PC-9 (cell line): ENCODE measurements at regions not wholly inside any gene's neighbourhood (a gene's known extent, or its start where the extent isn't known, plus 50 kb on each side); places are given as distances from the start of the nearest gene placed in this dataset.

Source experiments
- CTCF ChIP-seq: fragments of 200-600 bp; sonication (generic); conservative IDR thresholded peaks from 2 replicates; pipeline ENCODE4 v1.6.1; 2017; ENCODE audit warnings: mixed run types, antibody characterized with exemption, mild to moderate bottlenecking, moderate library complexity
- EZH2 ChIP-seq: fragments of 200-600 bp; sonication (generic); IDR thresholded peaks from 2 replicates; pipeline ENCODE4 v1.8.0; 2017; ENCODE audit warnings: antibody characterized with exemption, low read depth

DNA sequence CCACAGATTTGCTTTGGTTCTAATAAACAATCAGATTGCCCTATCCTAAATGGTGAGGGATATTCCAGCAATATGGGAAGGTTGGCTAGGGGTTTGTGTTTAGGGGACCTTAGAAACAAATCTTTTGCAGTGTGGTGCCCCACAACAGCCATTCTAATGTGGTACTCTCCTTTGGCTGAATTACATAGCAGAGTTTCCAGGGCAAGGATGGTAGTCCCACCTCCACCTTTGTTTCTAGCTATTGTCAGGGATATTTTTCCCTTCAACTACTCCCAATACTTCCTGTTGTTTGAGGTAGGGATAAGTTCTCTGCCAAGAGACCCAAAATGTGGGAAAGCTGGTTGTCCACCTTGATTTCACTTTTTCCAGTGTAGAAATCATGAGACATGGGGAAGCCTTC lies 494.7 kb upstream of the CHORDC1 start:
- no peak for TF ChIP-seq CTCF
- no peak for TF ChIP-seq EZH2
